Calu3 (cell line): ENCODE measurements at regions not wholly inside any gene's neighbourhood (a gene's known extent, or its start where the extent isn't known, plus 50 kb on each side); places are given as distances from the start of the nearest gene placed in this dataset.
"Not testable (repeated sequence)": the region's sequence is repeated elsewhere in the genome, so short reads cannot be mapped to it uniquely, and the experiment has no call there.

Experiments
- BruUV-seq: library from RNA; stranded (reverse); fragments of 400-500 nt; replicated peaks from 2 replicates; lab custom pipeline; 2021; lab: Mats Ljungman, UMichigan
- CTCF ChIA-PET: fragments of 300-600 bp; sonication (Branson Sonifier 250); formaldehyde crosslinking; loops from one replicate; lab custom pipeline; 2022; ENCODE audit warnings: antibody characterized with exemption; lab: Charles Lee
- DNase-seq: peaks from one replicate; pipeline ENCODE4 v3.0.0; 2022
- H3K27ac Mint-ChIP-seq: one replicate; pipeline ENCODE4 v1.8.0; 2022; ENCODE audit warnings: mixed read lengths; ENCODE audit not compliant: unreplicated experiment
- H3K27me3 Mint-ChIP-seq: one replicate; pipeline ENCODE4 v1.8.0; 2022; ENCODE audit warnings: mixed read lengths; ENCODE audit not compliant: unreplicated experiment
- H3K36me3 Mint-ChIP-seq: one replicate; pipeline ENCODE4 v1.8.0; 2022; ENCODE audit warnings: mild to moderate bottlenecking, moderate library complexity, mixed read lengths; ENCODE audit not compliant: insufficient read depth, unreplicated experiment
- H3K4me1 Mint-ChIP-seq: one replicate; pipeline ENCODE4 v1.8.0; 2022; ENCODE audit warnings: mild to moderate bottlenecking, low read depth, mixed read lengths; ENCODE audit not compliant: unreplicated experiment
- H3K4me3 Mint-ChIP-seq: one replicate; pipeline ENCODE4 v1.8.0; 2022; ENCODE audit warnings: mild to moderate bottlenecking, low read depth, moderate library complexity, mixed read lengths; ENCODE audit not compliant: unreplicated experiment
- H3K9me3 Mint-ChIP-seq: one replicate; pipeline ENCODE4 v1.8.0; 2022; ENCODE audit warnings: low read depth, mixed read lengths; ENCODE audit not compliant: unreplicated experiment
- CTCF ChIP-seq: fragments of 200-600 bp; IDR thresholded peaks from one replicate; pipeline ENCODE4 v1.8.0; 2022; ENCODE audit warnings: antibody characterized with exemption; ENCODE audit not compliant: unreplicated experiment
- intact Hi-C: fragments of 100-400 bp; cut with micrococcal nuclease; formaldehyde crosslinking; loops from one replicate; pipeline ENCODE4 v1.10.0; 2022; ENCODE audit not compliant: unreplicated experiment

GRCh38 chr3:104359546-104359945 lies 1007.2 kb upstream of the ALCAM start:
- Mint-ChIP-seq H3K4me1 (no peaks in the 10 kb centered on the region), H3K9me3 (no peaks in the 10 kb centered on the region), H3K27me3 (no peaks in the 10 kb centered on the region), H3K27ac (no peak overlapping the region), H3K36me3 (no peaks in the 10 kb centered on the region), H3K4me3 (no peak overlapping the region)
- no peak for DNase-seq
- CTCF ChIA-PET: no interaction called here
- intact Hi-C loops: no loop called here
- no peak for TF ChIP-seq CTCF
- no TSS peak for BruUV-seq

- BruUV-seq: no TSS peak
- no peaks in the 10 kb centered on the region for H3K27me3 Mint-ChIP-seq
- DNase-seq: no peak
- intact Hi-C loops: no loop called here
- no peaks in the 10 kb centered on the region for H3K4me1 Mint-ChIP-seq
- H3K36me3 Mint-ChIP-seq: no peaks in the 10 kb centered on the region
- H3K27ac Mint-ChIP-seq: no peak overlapping the region
- CTCF ChIA-PET: no interaction called here
- no peak overlapping the region for H3K4me3 Mint-ChIP-seq
- no peaks in the 10 kb centered on the region for H3K9me3 Mint-ChIP-seq
- TF ChIP-seq CTCF: no peak
Measured at GRCh38 chr3:104360038-104360437, 1006.7 kb upstream of the ALCAM start.

GRCh38 chr3:104361748-104362147 lies 1005.0 kb upstream of the ALCAM start:
- not testable (repeated sequence) for H3K27ac Mint-ChIP-seq

GRCh38 chr3:104362319-104362718 lies 1004.4 kb upstream of the ALCAM start:
- Mint-ChIP-seq H3K27me3 (no peaks in the 10 kb centered on the region), H3K9me3 (no peaks in the 10 kb centered on the region), H3K36me3 (no peaks in the 10 kb centered on the region), H3K4me3 (no peak overlapping the region), H3K4me1 (no peaks in the 10 kb centered on the region), H3K27ac (no peak overlapping the region)
- no peak for TF ChIP-seq CTCF
- intact Hi-C loops: no loop called here
- CTCF ChIA-PET: no interaction called here
- DNase-seq: no peak
- no TSS peak for BruUV-seq

More at GRCh38 chr3:104361748-104362147, 1005.0 kb upstream of the ALCAM start:
- H3K9me3 Mint-ChIP-seq, intact Hi-C loops, CTCF ChIA-PET, H3K27me3 Mint-ChIP-seq, H3K4me1 Mint-ChIP-seq, H3K36me3 Mint-ChIP-seq, BruUV-seq, H3K4me3 Mint-ChIP-seq, DNase-seq: not testable (repeated sequence)

- H3K27me3 Mint-ChIP-seq: no peaks in the 10 kb centered on the region
- H3K4me1 Mint-ChIP-seq: no peaks in the 10 kb centered on the region
- H3K4me3 Mint-ChIP-seq: no peak overlapping the region
- H3K36me3 Mint-ChIP-seq: no peaks in the 10 kb centered on the region
- TF ChIP-seq CTCF: no peak
- CTCF ChIA-PET: no interaction called here
- no TSS peak for BruUV-seq
- intact Hi-C loops: no loop called here
- DNase-seq: no peak
- no peaks in the 10 kb centered on the region for H3K9me3 Mint-ChIP-seq
- no peak overlapping the region for H3K27ac Mint-ChIP-seq
Measured at GRCh38 chr3:104367000-104367399, 999.7 kb upstream of the ALCAM start.
